HEK293 (cell line): ENCODE measurements at regions not wholly inside any gene's neighbourhood (a gene's known extent, or its start where the extent isn't known, plus 50 kb on each side); places are given as distances from the start of the nearest gene placed in this dataset.

Experiments used
- CTCF ChIA-PET: fragments of 350-600 bp; formaldehyde crosslinking; extraction: SDS; loops from one replicate; lab custom pipeline; 2021; ENCODE audit warnings: antibody characterized with exemption; lab: Yijun Ruan, JAX
- POLR2A ChIA-PET: fragments of 300-600 bp; formaldehyde crosslinking; extraction: SDS; loops from one replicate; lab custom pipeline; 2020; ENCODE audit warnings: antibody characterized with exemption, inconsistent platforms; lab: Yijun Ruan, JAX
- H3K27ac ChIP-seq: fragments of 200-500 bp; sonication (Bioruptor generic); 2 replicates; pipeline ENCODE4 v1.5.1; 2014; ENCODE audit warnings: low read depth, low read length, control low read depth, inconsistent platforms; ENCODE audit errors: extremely low read depth
- H3K36me3 ChIP-seq, 2 experiments: fragments of 200-500 bp in 1 of 2; sonication (Bioruptor generic) in 1 of 2; 1 replicate in 1 of 2; 2 replicates in 1 of 2; pipeline ENCODE4 v1.5.1; 2014 to 2017; ENCODE audit warnings: inconsistent platforms in 2 of 2, low read length in 2 of 2; ENCODE audit not compliant: control insufficient read depth in 2 of 2, insufficient read depth in 1 of 2
- H3K4me1 ChIP-seq: fragments of 200-500 bp; sonication (Bioruptor generic); 2 replicates; pipeline ENCODE4 v1.5.1; 2014; ENCODE audit warnings: mild to moderate bottlenecking, low read length, inconsistent platforms; ENCODE audit not compliant: control insufficient read depth, insufficient read depth
- H3K4me3 ChIP-seq: 2 replicates; pipeline ENCODE4 v1.5.1; 2011; ENCODE audit warnings: low read depth, mild to moderate bottlenecking, control low read depth, low read length, moderate library complexity
- H3K9me3 ChIP-seq: fragments of 200-500 bp; sonication (Bioruptor generic); 2 replicates; pipeline ENCODE4 v1.5.1; 2014; ENCODE audit warnings: low read depth, low read length, inconsistent platforms; ENCODE audit not compliant: control insufficient read depth, insufficient read depth
- BCL6B ChIP-seq: fragments of 450-650 bp; formaldehyde crosslinking; IDR thresholded peaks from 2 replicates; pipeline ENCODE4 v1.5.1; 2017; ENCODE audit warnings: missing biosample characterization, missing genetic modification characterization
- EGR2 ChIP-seq: fragments of 450-650 bp; formaldehyde crosslinking; IDR thresholded peaks from 2 replicates; pipeline ENCODE4 v1.5.1; 2016; ENCODE audit warnings: low read depth, missing biosample characterization, missing genetic modification characterization
- FEZF1 ChIP-seq: fragments of 450-650 bp; formaldehyde crosslinking; IDR thresholded peaks from 2 replicates; pipeline ENCODE4 v1.5.1; 2016; ENCODE audit warnings: missing biosample characterization, missing genetic modification characterization
- INSM2 ChIP-seq: fragments of 450-650 bp; formaldehyde crosslinking; IDR thresholded peaks from 2 replicates; pipeline ENCODE4 v1.5.1; 2016; ENCODE audit warnings: missing biosample characterization, missing genetic modification characterization
- MEIS1 ChIP-seq: sonication (generic); formaldehyde crosslinking; IDR thresholded peaks from 2 replicates; pipeline ENCODE4 v1.8.1; 2022; ENCODE audit warnings: missing genetic modification reagents, mild to moderate bottlenecking, borderline replicate concordance
- OSR2 ChIP-seq: fragments of 450-650 bp; formaldehyde crosslinking; IDR thresholded peaks from 2 replicates; pipeline ENCODE4 v1.5.1; 2016; ENCODE audit warnings: missing biosample characterization, missing genetic modification characterization
- PBX3 ChIP-seq: sonication (generic); formaldehyde crosslinking; IDR thresholded peaks from 2 replicates; pipeline ENCODE4 v1.8.1; 2022; ENCODE audit warnings: mild to moderate bottlenecking, moderate library complexity, missing genetic modification reagents
- SALL2 ChIP-seq: fragments of 450-650 bp; formaldehyde crosslinking; IDR thresholded peaks from 2 replicates; pipeline ENCODE4 v1.5.0; 2017; ENCODE audit warnings: missing biosample characterization, mild to moderate bottlenecking, missing genetic modification characterization, borderline replicate concordance
- SCRT1 ChIP-seq: fragments of 450-650 bp; formaldehyde crosslinking; IDR thresholded peaks from 2 replicates; pipeline ENCODE4 v1.5.1; 2016; ENCODE audit warnings: missing biosample characterization, missing genetic modification characterization, borderline replicate concordance
- TRIM28 ChIP-seq: IDR thresholded peaks from 2 replicates; pipeline ENCODE4 v1.6.1; 2011; ENCODE audit warnings: low read length, control low read depth, borderline replicate concordance
- ZBTB1 ChIP-seq: fragments of 450-650 bp; formaldehyde crosslinking; IDR thresholded peaks from 2 replicates; pipeline ENCODE4 v1.5.1; 2016; ENCODE audit warnings: missing biosample characterization, missing genetic modification characterization
- ZFHX2 ChIP-seq: fragments of 450-650 bp; formaldehyde crosslinking; conservative IDR thresholded peaks from 2 replicates; pipeline ENCODE4 v1.5.1; 2016; ENCODE audit warnings: missing biosample characterization, missing genetic modification characterization
- ZFP69B ChIP-seq: fragments of 450-650 bp; formaldehyde crosslinking; IDR thresholded peaks from 2 replicates; pipeline ENCODE4 v1.5.1; 2016; ENCODE audit warnings: missing biosample characterization, missing genetic modification characterization
- ZNF223 ChIP-seq: fragments of 450-650 bp; formaldehyde crosslinking; IDR thresholded peaks from 2 replicates; pipeline ENCODE4 v1.5.1; 2016; ENCODE audit warnings: missing biosample characterization, missing genetic modification characterization
- ZNF274 ChIP-seq, 2 experiments: fragments of 200-500 bp in 1 of 2; fragments of 450-650 bp in 1 of 2; sonication (Bioruptor generic) in 1 of 2; formaldehyde crosslinking in 1 of 2; IDR thresholded peaks; 2 replicates each; pipeline versions ENCODE4 v1.5.1 to v1.6.1; 2014 to 2016; ENCODE audit warnings: borderline replicate concordance in 1 of 2, inconsistent platforms in 1 of 2, low read length in 1 of 2, missing biosample characterization in 1 of 2, missing genetic modification characterization in 1 of 2
- ZNF311 ChIP-seq: fragments of 450-650 bp; formaldehyde crosslinking; IDR thresholded peaks from 2 replicates; pipeline ENCODE4 v1.5.1; 2017; ENCODE audit warnings: missing biosample characterization, missing genetic modification characterization, borderline replicate concordance
- ZNF404 ChIP-seq: fragments of 450-650 bp; formaldehyde crosslinking; IDR thresholded peaks from 2 replicates; pipeline ENCODE4 v1.5.1; 2017; ENCODE audit warnings: missing biosample characterization, missing genetic modification characterization
- ZNF426 ChIP-seq: fragments of 450-650 bp; formaldehyde crosslinking; IDR thresholded peaks from 2 replicates; pipeline ENCODE4 v1.5.1; 2017; ENCODE audit warnings: missing biosample characterization, missing genetic modification characterization, mild to moderate bottlenecking, inconsistent platforms, moderate library complexity
- ZNF501 ChIP-seq: fragments of 450-650 bp; formaldehyde crosslinking; IDR thresholded peaks from 2 replicates; pipeline ENCODE4 v1.5.1; 2016; ENCODE audit warnings: missing biosample characterization, missing genetic modification characterization
- ZNF529 ChIP-seq: fragments of 450-650 bp; formaldehyde crosslinking; IDR thresholded peaks from 2 replicates; pipeline ENCODE4 v1.5.1; 2017; ENCODE audit warnings: missing genetic modification characterization, missing biosample characterization; ENCODE audit not compliant: insufficient replicate concordance
- ZNF548 ChIP-seq: fragments of 450-650 bp; formaldehyde crosslinking; IDR thresholded peaks from 2 replicates; pipeline ENCODE4 v1.5.1; 2016; ENCODE audit warnings: missing biosample characterization, missing genetic modification characterization
- ZNF549 ChIP-seq: fragments of 450-650 bp; IDR thresholded peaks from 2 replicates; pipeline ENCODE4 v1.5.1; 2018; ENCODE audit warnings: missing biosample characterization, missing genetic modification characterization, mild to moderate bottlenecking, inconsistent platforms, moderate library complexity
- ZNF580 ChIP-seq: fragments of 450-650 bp; formaldehyde crosslinking; IDR thresholded peaks from 2 replicates; pipeline ENCODE4 v1.5.1; 2016; ENCODE audit warnings: missing biosample characterization, missing genetic modification characterization
- ZNF626 ChIP-seq: fragments of 450-650 bp; sonication (Bioruptor Pico); formaldehyde crosslinking; IDR thresholded peaks from 2 replicates; pipeline ENCODE4 v1.5.1; 2018; ENCODE audit warnings: missing biosample characterization, missing genetic modification characterization, inconsistent platforms
- ZNF658 ChIP-seq: fragments of 450-650 bp; formaldehyde crosslinking; IDR thresholded peaks from 2 replicates; pipeline ENCODE4; 2016; ENCODE audit warnings: missing biosample characterization, missing genetic modification characterization
- ZNF660 ChIP-seq: fragments of 450-650 bp; IDR thresholded peaks from 2 replicates; pipeline ENCODE4 v1.5.1; 2018; ENCODE audit warnings: missing biosample characterization, mild to moderate bottlenecking, missing genetic modification characterization
- ZNF670 ChIP-seq: fragments of 450-650 bp; formaldehyde crosslinking; IDR thresholded peaks from 2 replicates; pipeline ENCODE4 v1.5.1; 2016; ENCODE audit warnings: missing biosample characterization, missing genetic modification characterization, low read depth
- ZNF747 ChIP-seq: fragments of 450-650 bp; formaldehyde crosslinking; IDR thresholded peaks from 2 replicates; pipeline ENCODE4 v1.5.1; 2016; ENCODE audit warnings: missing biosample characterization, missing genetic modification characterization
- ZNF843 ChIP-seq: fragments of 450-650 bp; formaldehyde crosslinking; IDR thresholded peaks from 2 replicates; pipeline ENCODE4 v1.5.1; 2016; ENCODE audit warnings: missing biosample characterization, missing genetic modification characterization

GRCh38 chr3:72033666-72034428 is 248.9 kb upstream of the PROK2 start:
- H3K4me1 ChIP-seq, result no peaks in the 10 kb centered on the region
- H3K36me3 ChIP-seq, result no peaks in the 10 kb centered on the region
- POLR2A ChIA-PET, result no interaction called here
- CTCF ChIA-PET, result interaction anchor here (0.6 kb wide), 1 partner anchor 9 kb away, joined by 4 read pairs; no protein-coding TSS in a partner anchor
- TF ChIP-seq ZBTB1 (no peak), ZNF580 (tag by site-specific recombination) (no peak), ZNF843 (tag by site-specific recombination) (no peak), ZNF660 (tag by site-specific recombination) (no peak), ZNF404 (tag by site-specific recombination) (no peak), INSM2 (no peak), ZNF670 (no peak), MEIS1 (CRISPR knock-in tag) (no peak), PBX3 (CRISPR knock-in tag) (no peak), ZNF548 (tag by site-specific recombination) (no peak), BCL6B (tag by site-specific recombination) (no peak), ZNF529 (no peak), ZNF223 (tag by site-specific recombination) (no peak), ZFP69B (no peak), ZNF311 (tag by site-specific recombination) (no peak), ZNF747 (tag by site-specific recombination) (no peak), ZNF658 (tag by site-specific recombination) (no peak), ZNF501 (tag by site-specific recombination) (no peak), TRIM28 (no peak)
- no peak overlapping the region for H3K27ac ChIP-seq
- no peaks in the 10 kb centered on the region for H3K9me3 ChIP-seq
- H3K4me3 ChIP-seq, result no peak overlapping the region

- ChIA-PET CTCF (no interaction called here), POLR2A (no interaction called here)
- Histone ChIP-seq H3K4me1 (no peaks in the 10 kb centered on the region), H3K4me3 (no peak overlapping the region), H3K36me3 (no peaks in the 10 kb centered on the region), H3K9me3 (no peaks in the 10 kb centered on the region), H3K27ac (no peak overlapping the region)
- TF ChIP-seq ZNF626 (tag by site-specific recombination) (no peak), FEZF1 (tag by site-specific recombination) (no peak), SALL2 (no peak), EGR2 (tag by site-specific recombination) (0 out of 2 replicates have a peak, but pooled peaks have one; percentile 40), ZNF274 (IDR thresholded peaks at IDR 0.05; ENCODE audit: low read length) (no peak), ZNF274 (tag by site-specific recombination; IDR thresholded peaks at IDR 0.05; ENCODE audit: borderline replicate concordance) (no peak), MEIS1 (CRISPR knock-in tag) (no peak), ZNF426 (tag by site-specific recombination) (no peak), ZNF549 (tag by site-specific recombination) (no peak), TRIM28 (no peak), SCRT1 (no peak), ZNF670 (no peak), ZFHX2 (tag by site-specific recombination) (peak; percentile 46), OSR2 (no peak)
Observed at GRCh38 chr3:72032441-72033135, 247.6 kb upstream of the PROK2 start.
